ENCODE measurements at regions not wholly inside any gene's neighbourhood (a gene's known extent, or its start where the extent isn't known, plus 50 kb on each side); places are given as distances from the start of the nearest gene placed in this dataset.

DNA sequence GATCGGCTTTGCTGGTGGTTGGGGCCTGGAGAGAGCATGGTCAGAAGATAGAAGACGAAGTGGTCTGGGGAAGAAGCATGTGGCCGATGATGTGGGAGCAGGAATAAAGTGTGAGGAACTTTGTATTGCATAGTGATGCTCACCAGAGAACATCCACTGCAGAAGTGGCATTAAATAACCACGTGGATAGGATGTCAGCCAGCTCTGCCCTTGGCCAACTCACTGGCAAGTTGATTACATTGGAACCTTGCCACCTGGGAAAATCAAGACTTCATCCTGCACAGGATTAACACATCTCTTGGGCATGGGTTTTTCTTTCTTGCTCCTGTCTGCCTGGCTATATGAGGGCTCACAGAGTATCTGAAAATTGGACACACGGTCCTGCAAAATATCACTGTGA, 217.4 kb downstream of the DMRT2 start:
- peaks cover 8% of the 10 kb centered on the region for H3K27me3 ChIP-seq (ENCODE audit: control insufficient read depth, insufficient read depth, low read length)
- no peaks in the 10 kb centered on the region for H3K36me3 ChIP-seq (ENCODE audit: insufficient read depth, low read length)
- no peak overlapping the region for H3K4me3 ChIP-seq (ENCODE audit: low read length)
- H3K9ac ChIP-seq (ENCODE audit: low read depth, low read length), result no peak overlapping the region
- H3K4me1 ChIP-seq (ENCODE audit: control insufficient read depth, insufficient read depth, low read length), result no peaks in the 10 kb centered on the region
- no peak overlapping the region for H3K4me2 ChIP-seq (ENCODE audit: low read length)
- H3K9me3 ChIP-seq (replicated peaks; ENCODE audit: low read length), result no peaks in the 10 kb centered on the region

DNA sequence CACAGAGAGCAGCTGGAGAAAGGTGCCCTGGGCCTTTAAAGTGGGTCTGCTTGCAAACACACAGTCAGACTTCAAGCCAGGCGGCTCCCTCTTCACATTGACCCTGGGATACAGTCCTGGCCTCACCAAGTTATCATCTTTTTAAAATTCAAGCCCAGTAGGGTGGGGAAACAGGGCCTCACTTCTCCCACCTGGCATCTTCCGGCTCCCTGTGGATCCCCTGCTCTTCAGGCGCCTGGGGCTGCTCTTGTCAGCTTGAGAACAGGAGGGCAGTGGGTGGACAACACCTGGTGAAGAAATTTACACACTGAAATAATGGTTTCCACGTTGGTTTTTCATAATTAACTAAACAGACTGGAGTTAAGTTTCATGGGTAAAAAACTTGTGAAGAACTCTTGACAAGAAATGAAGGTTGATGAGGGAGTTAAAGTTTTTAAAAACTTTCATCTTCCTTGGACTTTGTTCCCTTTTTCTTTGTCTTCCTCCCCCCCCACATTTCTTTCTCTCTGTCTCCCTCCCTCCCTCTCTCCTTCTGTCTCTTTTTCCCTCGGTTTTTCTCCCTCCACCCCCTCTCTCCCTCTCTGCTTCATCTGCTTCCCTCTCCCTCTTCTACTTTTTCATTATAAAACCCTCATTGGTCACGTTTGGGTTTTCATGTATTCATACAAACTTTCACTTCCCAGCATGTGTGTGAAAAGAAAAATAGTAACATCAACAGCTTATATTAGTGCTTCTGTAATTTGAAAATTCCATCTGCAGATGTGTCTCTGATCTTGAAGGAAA, 219.6 kb downstream of the DMRT2 start:
- H3K9me3 ChIP-seq (replicated peaks; ENCODE audit: low read length), result no peaks in the 10 kb centered on the region
- H3K4me3 ChIP-seq (ENCODE audit: low read length), result no peak overlapping the region
- H3K4me2 ChIP-seq (ENCODE audit: low read length), result no peak overlapping the region
- H3K36me3 ChIP-seq (ENCODE audit: insufficient read depth, low read length), result no peaks in the 10 kb centered on the region
- no peak overlapping the region for H3K9ac ChIP-seq (ENCODE audit: low read depth, low read length)
- peaks cover 4% of the 10 kb centered on the region for H3K4me1 ChIP-seq (ENCODE audit: control insufficient read depth, insufficient read depth, low read length)
- peaks cover 8% of the 10 kb centered on the region for H3K27me3 ChIP-seq (ENCODE audit: control insufficient read depth, insufficient read depth, low read length)

DNA sequence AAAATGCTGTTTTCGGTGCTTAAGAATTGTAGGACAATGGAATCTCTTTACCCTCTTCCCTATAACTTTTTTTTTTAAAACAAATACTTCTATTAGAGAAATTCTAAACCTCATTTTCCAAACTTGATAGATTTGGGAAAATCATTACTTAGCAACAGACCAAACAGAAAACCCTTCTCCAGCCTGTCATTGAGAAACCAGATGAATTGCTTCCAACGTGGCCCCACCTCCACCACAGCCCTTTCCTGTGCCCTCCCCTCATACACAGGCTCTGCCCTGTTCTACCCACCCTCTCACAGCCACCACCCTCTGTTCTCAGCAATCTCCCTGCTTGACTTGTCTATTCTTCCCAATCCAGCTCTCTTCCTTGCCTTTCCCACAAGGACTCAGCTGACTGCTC, 221.2 kb downstream of the DMRT2 start:
- Histone ChIP-seq H3K4me2 (ENCODE audit: low read length) (no peak overlapping the region), H3K4me3 (ENCODE audit: low read length) (no peak overlapping the region), H3K27me3 (ENCODE audit: control insufficient read depth, insufficient read depth, low read length) (peaks cover 8% of the 10 kb centered on the region), H3K9me3 (replicated peaks; ENCODE audit: low read length) (no peaks in the 10 kb centered on the region), H3K9ac (ENCODE audit: low read depth, low read length) (no peak overlapping the region), H3K4me1 (ENCODE audit: control insufficient read depth, insufficient read depth, low read length) (peaks cover 4% of the 10 kb centered on the region), H3K36me3 (ENCODE audit: insufficient read depth, low read length) (no peaks in the 10 kb centered on the region)

DNA sequence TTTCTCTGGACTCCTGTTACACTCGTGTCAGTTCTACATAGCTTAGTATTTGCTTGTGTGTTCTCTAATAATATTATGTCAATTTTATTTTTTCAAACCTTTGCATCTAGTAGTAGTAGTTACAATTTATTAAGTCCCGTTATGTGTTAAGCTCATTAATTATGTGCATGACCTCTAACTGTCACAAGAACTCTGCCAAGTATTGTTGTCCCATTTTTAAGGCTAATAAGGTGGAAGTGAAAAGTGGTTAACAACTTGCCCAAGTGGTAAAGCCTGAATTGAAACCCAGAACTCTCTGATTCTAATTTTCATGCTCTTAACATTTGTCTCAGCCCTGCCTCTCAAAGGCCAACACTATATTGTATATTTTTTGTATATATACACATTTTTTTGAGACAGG, 221.6 kb downstream of the DMRT2 start:
- H3K9ac ChIP-seq (ENCODE audit: low read depth, low read length), result no peak overlapping the region
- peaks cover 8% of the 10 kb centered on the region for H3K27me3 ChIP-seq (ENCODE audit: control insufficient read depth, insufficient read depth, low read length)
- H3K9me3 ChIP-seq (replicated peaks; ENCODE audit: low read length), result no peaks in the 10 kb centered on the region
- no peak overlapping the region for H3K4me2 ChIP-seq (ENCODE audit: low read length)
- H3K4me1 ChIP-seq (ENCODE audit: control insufficient read depth, insufficient read depth, low read length), result peaks cover 4% of the 10 kb centered on the region
- no peaks in the 10 kb centered on the region for H3K36me3 ChIP-seq (ENCODE audit: insufficient read depth, low read length)
- H3K4me3 ChIP-seq (ENCODE audit: low read length), result no peak overlapping the region

DNA sequence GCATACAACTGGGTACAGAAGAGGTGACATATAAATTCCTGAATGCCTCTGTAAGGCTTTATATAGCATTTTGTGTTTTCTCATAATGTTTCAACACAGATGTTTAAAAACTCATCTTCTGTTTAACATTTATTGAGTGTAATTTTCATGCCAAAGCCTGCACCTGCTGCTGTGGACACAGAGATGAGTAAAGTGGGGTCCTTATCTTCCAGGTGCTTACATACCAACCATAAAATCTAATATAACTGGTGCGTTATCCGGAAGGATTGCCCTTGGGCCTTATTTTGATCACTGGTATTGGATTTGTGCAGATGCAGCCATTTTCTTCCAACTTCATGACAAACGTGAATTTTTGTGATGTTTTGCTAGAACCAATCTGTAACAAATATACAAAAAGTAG, 222.3 kb downstream of the DMRT2 start:
- no peak overlapping the region for H3K9ac ChIP-seq (ENCODE audit: low read depth, low read length)
- H3K36me3 ChIP-seq (ENCODE audit: insufficient read depth, low read length), result no peaks in the 10 kb centered on the region
- H3K4me2 ChIP-seq (ENCODE audit: low read length), result no peak overlapping the region
- H3K4me3 ChIP-seq (ENCODE audit: low read length), result no peak overlapping the region
- no peaks in the 10 kb centered on the region for H3K9me3 ChIP-seq (replicated peaks; ENCODE audit: low read length)
- H3K27me3 ChIP-seq (ENCODE audit: control insufficient read depth, insufficient read depth, low read length), result peaks cover 8% of the 10 kb centered on the region
- peaks cover 4% of the 10 kb centered on the region for H3K4me1 ChIP-seq (ENCODE audit: control insufficient read depth, insufficient read depth, low read length)

DNA sequence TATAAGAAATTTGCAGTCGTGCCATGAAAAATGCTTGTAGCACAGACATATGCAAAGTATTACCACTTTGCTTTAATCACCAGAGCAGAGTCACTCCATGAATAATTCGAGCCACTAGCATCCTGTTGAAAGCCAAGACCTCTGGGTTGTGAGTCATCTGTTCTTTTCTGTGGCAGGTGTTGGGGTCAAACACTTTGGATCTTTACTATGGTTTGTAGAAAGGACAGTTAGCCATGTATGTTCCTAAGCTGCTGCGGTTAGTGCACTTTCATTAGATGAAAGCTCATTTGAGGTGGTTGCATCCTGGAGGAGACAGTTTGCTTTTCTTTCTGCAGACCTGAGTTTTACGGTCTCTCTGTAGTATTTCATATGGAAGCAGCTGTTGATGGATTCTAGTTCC, 223.7 kb downstream of the DMRT2 start:
- H3K4me2 ChIP-seq (ENCODE audit: low read length), result no peak overlapping the region
- H3K4me1 ChIP-seq (ENCODE audit: control insufficient read depth, insufficient read depth, low read length), result peaks cover 4% of the 10 kb centered on the region
- H3K4me3 ChIP-seq (ENCODE audit: low read length), result no peak overlapping the region
- peaks cover 8% of the 10 kb centered on the region for H3K27me3 ChIP-seq (ENCODE audit: control insufficient read depth, insufficient read depth, low read length)
- H3K9ac ChIP-seq (ENCODE audit: low read depth, low read length), result no peak overlapping the region
- no peaks in the 10 kb centered on the region for H3K36me3 ChIP-seq (ENCODE audit: insufficient read depth, low read length)
- H3K9me3 ChIP-seq (replicated peaks; ENCODE audit: low read length), result no peaks in the 10 kb centered on the region

DNA sequence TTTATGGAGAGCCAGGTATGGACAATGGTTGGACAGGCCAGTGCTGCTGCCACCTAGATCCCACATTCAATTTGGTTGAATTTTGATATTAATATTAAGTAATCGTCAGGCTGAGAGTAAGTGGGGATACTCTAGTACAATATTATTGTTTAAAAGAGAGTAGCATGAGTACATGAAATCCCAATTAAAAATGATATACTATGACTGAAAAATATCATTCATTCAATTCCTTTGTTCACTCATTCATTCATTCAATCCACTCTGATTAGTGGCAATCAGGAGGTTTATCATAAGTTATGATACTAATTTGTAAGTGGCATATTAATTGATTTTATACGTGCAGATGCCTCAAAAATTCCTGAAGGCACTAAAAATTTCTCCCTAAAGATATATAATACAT, 224.2 kb downstream of the DMRT2 start:
- Histone ChIP-seq H3K36me3 (ENCODE audit: insufficient read depth, low read length) (no peaks in the 10 kb centered on the region), H3K4me2 (ENCODE audit: low read length) (no peak overlapping the region), H3K4me1 (ENCODE audit: control insufficient read depth, insufficient read depth, low read length) (peaks cover 4% of the 10 kb centered on the region), H3K9me3 (replicated peaks; ENCODE audit: low read length) (no peaks in the 10 kb centered on the region), H3K4me3 (ENCODE audit: low read length) (no peak overlapping the region), H3K9ac (ENCODE audit: low read depth, low read length) (no peak overlapping the region), H3K27me3 (ENCODE audit: control insufficient read depth, insufficient read depth, low read length) (peaks cover 3% of the 10 kb centered on the region)

DNA sequence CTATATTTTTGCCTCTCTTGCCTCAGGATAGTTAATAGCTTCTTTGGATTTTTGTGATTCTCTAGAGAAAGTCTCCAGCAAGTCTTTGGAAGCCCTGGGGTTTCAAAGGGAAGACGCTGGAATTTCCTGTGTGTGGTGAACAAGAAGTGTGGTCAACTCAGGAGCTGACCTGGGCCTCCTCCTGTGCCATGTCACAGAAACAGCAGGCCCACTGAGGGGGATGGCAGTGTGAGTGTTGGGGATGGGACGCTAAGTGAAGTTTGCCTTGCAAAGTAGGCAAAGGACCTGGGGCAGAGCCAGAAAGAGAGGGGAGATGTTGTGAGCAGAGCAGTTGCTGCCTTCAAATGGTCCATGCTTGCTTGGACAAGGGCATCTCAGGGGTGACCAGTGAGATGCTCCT, 226.3 kb downstream of the DMRT2 start:
- no peaks in the 10 kb centered on the region for H3K9me3 ChIP-seq (replicated peaks; ENCODE audit: low read length)
- H3K4me3 ChIP-seq (ENCODE audit: low read length), result no peak overlapping the region

DNA sequence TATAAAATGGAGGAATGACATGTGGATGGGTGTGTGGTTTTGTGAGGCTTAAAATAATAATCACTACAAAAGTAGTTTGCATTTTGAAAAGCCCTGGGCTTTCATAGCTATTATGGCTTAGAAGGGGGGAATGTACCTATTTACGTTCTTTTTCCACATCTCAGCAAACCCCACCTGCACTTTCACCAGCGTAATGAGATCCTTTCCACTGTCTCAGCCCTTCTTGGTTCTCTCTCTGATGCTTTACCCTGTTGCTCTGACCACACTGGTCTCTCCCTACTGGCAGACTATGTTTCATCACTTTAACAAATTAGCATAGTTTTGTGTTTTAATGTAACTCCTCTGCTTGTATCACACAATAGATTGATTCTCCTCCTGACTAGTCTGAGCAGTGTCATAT, 234.6 kb downstream of the DMRT2 start:
- no peaks in the 10 kb centered on the region for H3K9me3 ChIP-seq (replicated peaks; ENCODE audit: low read length)
- H3K4me2 ChIP-seq (ENCODE audit: low read length), result no peak overlapping the region
- H3K9ac ChIP-seq (ENCODE audit: low read depth, low read length), result no peak overlapping the region
- no peaks in the 10 kb centered on the region for H3K4me1 ChIP-seq (ENCODE audit: control insufficient read depth, insufficient read depth, low read length)
- no peaks in the 10 kb centered on the region for H3K27me3 ChIP-seq (ENCODE audit: control insufficient read depth, insufficient read depth, low read length)
- H3K4me3 ChIP-seq (ENCODE audit: low read length), result no peak overlapping the region
- no peaks in the 10 kb centered on the region for H3K36me3 ChIP-seq (ENCODE audit: insufficient read depth, low read length)

More for the DNA sequence above, 226.3 kb downstream of the DMRT2 start:
- no peaks in the 10 kb centered on the region for H3K36me3 ChIP-seq (ENCODE audit: insufficient read depth, low read length)
- H3K4me2 ChIP-seq (ENCODE audit: low read length), result no peak overlapping the region
- no peaks in the 10 kb centered on the region for H3K27me3 ChIP-seq (ENCODE audit: control insufficient read depth, insufficient read depth, low read length)
- H3K4me1 ChIP-seq (ENCODE audit: control insufficient read depth, insufficient read depth, low read length), result peaks cover 4% of the 10 kb centered on the region
- H3K9ac ChIP-seq (ENCODE audit: low read depth, low read length), result no peak overlapping the region

DNA sequence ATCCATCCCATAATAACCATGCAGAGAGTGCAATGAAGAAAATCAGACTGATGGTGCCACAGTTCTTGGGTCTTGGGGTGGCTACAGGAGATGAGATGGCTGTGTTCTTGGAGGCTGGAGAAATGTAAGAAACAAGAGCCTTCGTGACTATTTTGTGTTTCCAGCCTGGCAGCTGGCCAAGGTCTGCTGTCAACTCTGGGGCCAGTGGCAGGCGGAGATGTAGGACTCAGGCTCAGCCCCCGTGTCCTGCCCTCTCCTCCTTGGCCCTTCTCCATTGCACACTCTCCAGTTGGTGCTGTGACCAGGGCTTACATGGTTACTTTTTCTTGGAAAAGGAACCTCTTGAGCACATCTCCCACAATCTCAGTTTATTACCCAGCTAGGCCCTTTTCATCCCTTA, 235.4 kb downstream of the DMRT2 start:
- Histone ChIP-seq H3K27me3 (ENCODE audit: control insufficient read depth, insufficient read depth, low read length) (no peaks in the 10 kb centered on the region), H3K36me3 (ENCODE audit: insufficient read depth, low read length) (no peaks in the 10 kb centered on the region), H3K4me1 (ENCODE audit: control insufficient read depth, insufficient read depth, low read length) (no peaks in the 10 kb centered on the region), H3K9ac (ENCODE audit: low read depth, low read length) (no peak overlapping the region), H3K4me3 (ENCODE audit: low read length) (no peak overlapping the region), H3K9me3 (replicated peaks; ENCODE audit: low read length) (no peaks in the 10 kb centered on the region), H3K4me2 (ENCODE audit: low read length) (no peak overlapping the region)

DNA sequence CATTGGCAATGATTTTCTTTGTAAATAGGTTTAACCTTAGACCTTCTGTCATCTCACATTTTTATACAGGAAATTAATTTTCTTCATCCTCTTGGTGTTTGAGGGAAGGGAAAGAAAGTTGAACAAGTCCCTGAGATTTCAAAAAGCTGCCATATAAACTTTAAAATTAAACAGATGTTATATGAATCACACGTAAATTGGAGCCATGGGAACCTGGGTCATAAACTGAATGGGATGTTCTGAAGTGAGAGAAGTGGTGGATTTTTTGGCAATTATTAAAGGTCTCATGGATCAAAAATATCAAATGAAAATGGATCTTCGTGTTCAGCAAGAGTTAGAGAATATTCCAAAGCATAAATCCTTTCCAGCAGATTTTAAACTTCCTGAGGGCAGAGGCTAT, 242.2 kb downstream of the DMRT2 start:
- Histone ChIP-seq H3K4me1 (ENCODE audit: control insufficient read depth, insufficient read depth, low read length) (no peaks in the 10 kb centered on the region), H3K27me3 (ENCODE audit: control insufficient read depth, insufficient read depth, low read length) (peaks cover 5% of the 10 kb centered on the region), H3K9ac (ENCODE audit: low read depth, low read length) (no peak overlapping the region), H3K9me3 (replicated peaks; ENCODE audit: low read length) (no peaks in the 10 kb centered on the region), H3K4me2 (ENCODE audit: low read length) (no peak overlapping the region), H3K4me3 (ENCODE audit: low read length) (no peak overlapping the region), H3K36me3 (ENCODE audit: insufficient read depth, low read length) (no peaks in the 10 kb centered on the region)

DNA sequence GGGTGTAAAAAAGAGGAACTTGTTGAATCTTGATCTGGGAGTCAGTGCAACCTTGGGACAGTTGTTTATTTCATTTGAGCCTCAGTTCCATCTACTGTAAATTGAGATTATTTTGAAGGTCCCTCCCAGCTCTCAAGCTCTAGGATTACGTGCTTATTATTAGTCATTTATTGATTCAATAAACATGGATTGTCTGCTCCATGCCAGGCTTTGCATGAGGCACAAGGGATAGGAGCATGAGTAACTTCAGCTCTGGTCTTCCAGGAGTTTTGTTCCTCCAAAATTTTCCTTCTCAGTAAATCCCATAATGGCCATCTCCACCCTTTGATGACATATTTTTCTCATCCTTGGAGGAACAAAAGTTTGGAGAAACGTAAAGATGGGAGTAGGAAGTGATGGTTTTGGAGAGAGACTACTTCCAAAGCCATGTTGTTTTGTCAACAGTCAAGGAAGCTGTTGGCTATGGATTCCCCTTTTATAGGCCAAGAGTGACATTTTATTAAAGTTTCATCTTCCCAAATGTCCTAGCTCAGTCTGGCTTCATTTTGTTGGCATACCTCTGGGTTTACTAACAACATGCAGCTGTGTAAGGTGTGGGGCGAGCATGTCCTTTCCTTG, 244.6 kb downstream of the DMRT2 start:
- Histone ChIP-seq H3K4me1 (ENCODE audit: control insufficient read depth, insufficient read depth, low read length) (no peaks in the 10 kb centered on the region), H3K4me2 (ENCODE audit: low read length) (no peak overlapping the region), H3K9ac (ENCODE audit: low read depth, low read length) (no peak overlapping the region), H3K36me3 (ENCODE audit: insufficient read depth, low read length) (no peaks in the 10 kb centered on the region), H3K4me3 (ENCODE audit: low read length) (no peak overlapping the region), H3K27me3 (ENCODE audit: control insufficient read depth, insufficient read depth, low read length) (peaks cover 5% of the 10 kb centered on the region), H3K9me3 (replicated peaks; ENCODE audit: low read length) (no peaks in the 10 kb centered on the region)
